BLaER1 treated with 17β-estradiol and CSF1 and Interleukin-3, amounts not matched to agents 10 nM and 100 nM (cell line): ENCODE measurements at regions not wholly inside any gene's neighbourhood (a gene's known extent, or its start where the extent isn't known, plus 50 kb on each side); places are given as distances from the start of the nearest gene placed in this dataset.
A peak's percentile ranks its signal among the peaks of the same experiment; 100 is the strongest.

Experiments used
- H3K27ac ChIP-seq, 11 experiments: shearing (Covaris generic); formaldehyde crosslinking; 2 replicates each; pipeline ENCODE4 v1.8.1; 2022
- H3K27me3 ChIP-seq, 11 experiments: shearing (Covaris generic); formaldehyde crosslinking; 2 replicates each; pipeline ENCODE4 v1.8.1; 2022
- H3K36me3 ChIP-seq, 11 experiments: shearing (Covaris generic); formaldehyde crosslinking; 2 replicates each; pipeline ENCODE4 v1.8.1; 2022
- H3K4me1 ChIP-seq, 10 experiments: shearing (Covaris generic); formaldehyde crosslinking; 2 replicates each; pipeline ENCODE4 v1.8.1; 2022
- H3K4me2 ChIP-seq, 11 experiments: shearing (Covaris generic); formaldehyde crosslinking; 2 replicates each; pipeline ENCODE4 v1.8.1; 2022
- H3K4me3 ChIP-seq, 10 experiments: shearing (Covaris generic); formaldehyde crosslinking; 2 replicates each; pipeline ENCODE4 v1.8.1; 2022
- H3K9ac ChIP-seq, 11 experiments: shearing (Covaris generic); formaldehyde crosslinking; 2 replicates each; pipeline ENCODE4 v1.8.1; 2022
- H3K9me3 ChIP-seq, 11 experiments: shearing (Covaris generic); formaldehyde crosslinking; replicated peaks in 1 of 11; 2 replicates each; pipeline ENCODE4 v1.8.1; 2022
- H4K20me1 ChIP-seq, 11 experiments: shearing (Covaris generic); formaldehyde crosslinking; 2 replicates each; pipeline ENCODE4 v1.8.1; 2022
- Cebpa-rat ChIP-seq, 11 experiments: shearing (Covaris generic); IDR thresholded peaks; 2 replicates each; pipeline ENCODE4 v1.8.1; 2022

- Histone ChIP-seq H3K9me3 (no peaks in the 10 kb centered on the region), H3K4me1 (peaks cover 0 to 7% (median 0%) of the 10 kb centered on the region in 10 experiments; a peak in 3 of 20 replicates), H3K4me2 (no peak overlapping the region), H4K20me1 (no peaks in the 10 kb centered on the region), H3K27me3 (no peaks in the 10 kb centered on the region), H3K36me3 (no peaks in the 10 kb centered on the region), H3K27ac (no peak overlapping the region), H3K9ac (no peak overlapping the region), H3K4me3 (no peak overlapping the region)
- TF ChIP-seq Cebpa-rat (IDR thresholded peaks at IDR 0.05), result no peak
Observed at GRCh38 chr3:104367000-104367399, 999.7 kb upstream of the ALCAM start.

GRCh38 chr3:104368760-104369159 lies 997.9 kb upstream of the ALCAM start:
- no peak overlapping the region for H3K27ac ChIP-seq
- H3K27me3 ChIP-seq, result no peaks in the 10 kb centered on the region
- no peak for TF ChIP-seq Cebpa-rat (IDR thresholded peaks at IDR 0.05)

GRCh38 chr3:104385421-104385820 lies 981.3 kb upstream of the ALCAM start:
- no peaks in the 10 kb centered on the region for H3K9me3 ChIP-seq
- H4K20me1 ChIP-seq, result no peaks in the 10 kb centered on the region
- TF ChIP-seq Cebpa-rat (IDR thresholded peaks at IDR 0.05), result no peak
- H3K27ac ChIP-seq, result no peak overlapping the region
- no peak overlapping the region for H3K9ac ChIP-seq
- 0 out of 22 replicates have a peak overlapping the region, but pooled peaks of 2 of the 11 experiments have one; percentile 10 to 11 for H3K4me2 ChIP-seq
- H3K4me3 ChIP-seq, result no peak overlapping the region
- no peaks in the 10 kb centered on the region for H3K36me3 ChIP-seq
- H3K27me3 ChIP-seq, result no peaks in the 10 kb centered on the region
- peaks cover 0 to 23% (median 0%) of the 10 kb centered on the region in 10 experiments; a peak in 6 of 20 replicates for H3K4me1 ChIP-seq

More at GRCh38 chr3:104368760-104369159, 997.9 kb upstream of the ALCAM start:
- Histone ChIP-seq H3K4me1 (peaks cover 0 to 7% (median 0%) of the 10 kb centered on the region in 10 experiments; a peak in 3 of 20 replicates), H3K4me2 (no peak overlapping the region; a peak in 1 of 22 replicates), H3K9ac (no peak overlapping the region), H3K36me3 (no peaks in the 10 kb centered on the region), H3K4me3 (no peak overlapping the region), H3K9me3 (no peaks in the 10 kb centered on the region), H4K20me1 (no peaks in the 10 kb centered on the region)

- H4K20me1 ChIP-seq, result no peaks in the 10 kb centered on the region
- H3K9me3 ChIP-seq, result peaks cover 0 to 8% (median 0%) of the 10 kb centered on the region in 11 experiments; a peak in 1 of 22 replicates
- no peak overlapping the region for H3K9ac ChIP-seq
- no peaks in the 10 kb centered on the region for H3K27me3 ChIP-seq
- no peak overlapping the region for H3K4me3 ChIP-seq
- no peak overlapping the region for H3K27ac ChIP-seq
- H3K36me3 ChIP-seq, result no peaks in the 10 kb centered on the region
- H3K4me2 ChIP-seq, result no peak overlapping the region
- TF ChIP-seq Cebpa-rat (IDR thresholded peaks at IDR 0.05), result no peak
- peaks cover 0 to 23% (median 0%) of the 10 kb centered on the region in 10 experiments; a peak in 6 of 20 replicates for H3K4me1 ChIP-seq
Observed at GRCh38 chr3:104388619-104389018, 978.1 kb upstream of the ALCAM start.

GRCh38 chr3:104392327-104392726 lies 974.4 kb upstream of the ALCAM start:
- H3K4me2 ChIP-seq, result no peak overlapping the region
- no peak overlapping the region for H3K4me3 ChIP-seq
- peaks cover 0 to 8% (median 0%) of the 10 kb centered on the region in 11 experiments; a peak in 1 of 22 replicates for H3K9me3 ChIP-seq
- no peak overlapping the region for H3K27ac ChIP-seq
- H3K4me1 ChIP-seq, result peaks cover 0 to 11% (median 0%) of the 10 kb centered on the region in 10 experiments; a peak in 6 of 20 replicates
- H3K9ac ChIP-seq, result no peak overlapping the region
- no peaks in the 10 kb centered on the region for H3K36me3 ChIP-seq
- no peaks in the 10 kb centered on the region for H4K20me1 ChIP-seq
- no peak for TF ChIP-seq Cebpa-rat (IDR thresholded peaks at IDR 0.05)
- H3K27me3 ChIP-seq, result no peaks in the 10 kb centered on the region

- H3K27me3 ChIP-seq, result no peaks in the 10 kb centered on the region
- no peak overlapping the region for H3K4me3 ChIP-seq
- H3K4me2 ChIP-seq, result no peak overlapping the region
- H4K20me1 ChIP-seq, result no peaks in the 10 kb centered on the region
- H3K9me3 ChIP-seq, result peaks cover 5 to 15% (median 13%) of the 10 kb centered on the region in 11 experiments; a peak in 18 of 22 replicates
- no peaks in the 10 kb centered on the region for H3K4me1 ChIP-seq
- no peaks in the 10 kb centered on the region for H3K36me3 ChIP-seq
- TF ChIP-seq Cebpa-rat (IDR thresholded peaks at IDR 0.05), result no peak
- H3K9ac ChIP-seq, result no peak overlapping the region
- no peak overlapping the region for H3K27ac ChIP-seq
Observed at GRCh38 chr3:104396974-104397669, 969.6 kb upstream of the ALCAM start.

GRCh38 chr3:104397713-104398112 lies 969.0 kb upstream of the ALCAM start:
- Histone ChIP-seq H3K27ac (no peak overlapping the region), H4K20me1 (no peaks in the 10 kb centered on the region)
- no peak for TF ChIP-seq Cebpa-rat (IDR thresholded peaks at IDR 0.05)

GRCh38 chr3:104402902-104403301 lies 963.8 kb upstream of the ALCAM start:
- H3K4me1 ChIP-seq, result no peaks in the 10 kb centered on the region
- no peaks in the 10 kb centered on the region for H4K20me1 ChIP-seq
- no peaks in the 10 kb centered on the region for H3K36me3 ChIP-seq
- H3K27ac ChIP-seq, result no peak overlapping the region
- H3K4me2 ChIP-seq, result no peak overlapping the region
- TF ChIP-seq Cebpa-rat (IDR thresholded peaks at IDR 0.05), result no peak
- no peak overlapping the region for H3K9ac ChIP-seq
- H3K4me3 ChIP-seq, result no peak overlapping the region
- H3K9me3 ChIP-seq, result peaks cover 5 to 15% (median 13%) of the 10 kb centered on the region in 11 experiments; a peak in 18 of 22 replicates
- H3K27me3 ChIP-seq, result no peaks in the 10 kb centered on the region

More at GRCh38 chr3:104397713-104398112, 969.0 kb upstream of the ALCAM start:
- Histone ChIP-seq H3K4me2 (no peak overlapping the region), H3K9me3 (peaks cover 5 to 15% (median 13%) of the 10 kb centered on the region in 11 experiments; a peak in 18 of 22 replicates), H3K27me3 (no peaks in the 10 kb centered on the region), H3K4me1 (no peaks in the 10 kb centered on the region), H3K36me3 (no peaks in the 10 kb centered on the region), H3K4me3 (no peak overlapping the region), H3K9ac (no peak overlapping the region)

GRCh38 chr3:104411757-104412156 lies 955.0 kb upstream of the ALCAM start:
- Histone ChIP-seq H3K27me3 (no peaks in the 10 kb centered on the region), H3K36me3 (no peaks in the 10 kb centered on the region), H3K4me1 (no peaks in the 10 kb centered on the region), H3K27ac (no peak overlapping the region), H3K9ac (no peak overlapping the region), H3K4me2 (no peak overlapping the region), H3K4me3 (no peak overlapping the region), H4K20me1 (no peaks in the 10 kb centered on the region), H3K9me3 (peaks cover 0 to 6% (median 0%) of the 10 kb centered on the region in 11 experiments; a peak in 1 of 22 replicates)
- no peak for TF ChIP-seq Cebpa-rat (IDR thresholded peaks at IDR 0.05)
